ENCODE measurements at regions not wholly inside any gene's neighbourhood (a gene's known extent, or its start where the extent isn't known, plus 50 kb on each side); places are given as distances from the start of the nearest gene placed in this dataset.

- TF ChIP-seq CTCF (IDR thresholded peaks at IDR 0.05) (peak in 2 of 12 donors; percentile 19 to 29), POLR2A (IDR thresholded peaks at IDR 0.05) (no peak)
Observed at GRCh38 chr7:89771003-89771636, 383.1 kb upstream of the STEAP1 start.

Data from heart left ventricle (tissue), 13 donors.